ENCODE measurements at regions not wholly inside any gene's neighbourhood (a gene's known extent, or its start where the extent isn't known, plus 50 kb on each side); places are given as distances from the start of the nearest gene placed in this dataset.

GRCh38 chr13:57424379-57424778, 207.2 kb upstream of the PCDH17 start:
- TF ChIP-seq CTCF (conservative IDR thresholded peaks at IDR 0.05; ENCODE audit: low read depth, low read length) (no peak), EZH2phosphoT487 (IDR thresholded peaks at IDR 0.05; ENCODE audit: borderline replicate concordance, low read length) (no peak)
